ENCODE measurements at regions not wholly inside any gene's neighbourhood (a gene's known extent, or its start where the extent isn't known, plus 50 kb on each side); places are given as distances from the start of the nearest gene placed in this dataset.
"Not testable (repeated sequence)": the region's sequence is repeated elsewhere in the genome, so short reads cannot be mapped to it uniquely, and the experiment has no call there.

DNA sequence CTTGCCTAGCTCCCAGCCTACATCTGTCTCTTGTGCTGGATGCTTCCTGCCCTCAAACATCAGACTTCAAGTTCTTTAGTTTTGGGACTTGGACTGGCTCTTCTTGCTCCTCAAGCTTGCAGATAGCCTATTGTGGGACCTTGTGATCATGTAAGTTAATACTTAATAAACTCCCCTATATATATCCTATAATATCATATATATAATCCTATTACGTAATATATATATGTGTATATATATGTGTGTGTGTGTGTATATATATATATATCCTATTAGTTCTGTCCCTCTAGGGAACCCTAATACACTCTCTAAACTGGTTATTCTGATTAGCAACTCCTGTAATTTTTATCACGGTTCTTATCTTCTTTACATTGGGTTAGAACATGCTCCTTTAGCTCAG, 274.9 kb upstream of the USP25 start:
- TF ChIP-seq CTCF (conservative IDR thresholded peaks at IDR 0.05; ENCODE audit: low read depth in 2 of 2); EZH2phosphoT487 (IDR thresholded peaks at IDR 0.05; ENCODE audit: unreplicated experiment); EZH2 (IDR thresholded peaks at IDR 0.05; ENCODE audit: low read depth, unreplicated experiment); POLR2AphosphoS5 (IDR thresholded peaks at IDR 0.05; ENCODE audit: low read depth); REST (IDR thresholded peaks at IDR 0.05; ENCODE audit: unreplicated experiment): not testable (repeated sequence)

Data from GM23338 (cell line).